ENCODE measurements at regions not wholly inside any gene's neighbourhood (a gene's known extent, or its start where the extent isn't known, plus 50 kb on each side); places are given as distances from the start of the nearest gene placed in this dataset.

GRCh38 chr7:156074084-156074483, 261.8 kb upstream of the SHH start:
- 71% methylated on average over 11 of the region's 11 CpGs for WGBS
- Histone ChIP-seq H3K4me1 (ENCODE audit: control insufficient read depth, insufficient read depth, low read length) (no peaks in the 10 kb centered on the region), H3K27ac (ENCODE audit: low read length) (no peak overlapping the region), H3K4me3 (ENCODE audit: low read length) (no peak overlapping the region), H3K27me3 (ENCODE audit: control insufficient read depth, insufficient read depth) (no peaks in the 10 kb centered on the region), H3K9me3 (ENCODE audit: control insufficient read depth, low read length) (no peaks in the 10 kb centered on the region)
- ATAC-seq (no peak), DNase-seq (no peak)
- intact Hi-C loops (cut with DNase I): no loop called here

DNA sequence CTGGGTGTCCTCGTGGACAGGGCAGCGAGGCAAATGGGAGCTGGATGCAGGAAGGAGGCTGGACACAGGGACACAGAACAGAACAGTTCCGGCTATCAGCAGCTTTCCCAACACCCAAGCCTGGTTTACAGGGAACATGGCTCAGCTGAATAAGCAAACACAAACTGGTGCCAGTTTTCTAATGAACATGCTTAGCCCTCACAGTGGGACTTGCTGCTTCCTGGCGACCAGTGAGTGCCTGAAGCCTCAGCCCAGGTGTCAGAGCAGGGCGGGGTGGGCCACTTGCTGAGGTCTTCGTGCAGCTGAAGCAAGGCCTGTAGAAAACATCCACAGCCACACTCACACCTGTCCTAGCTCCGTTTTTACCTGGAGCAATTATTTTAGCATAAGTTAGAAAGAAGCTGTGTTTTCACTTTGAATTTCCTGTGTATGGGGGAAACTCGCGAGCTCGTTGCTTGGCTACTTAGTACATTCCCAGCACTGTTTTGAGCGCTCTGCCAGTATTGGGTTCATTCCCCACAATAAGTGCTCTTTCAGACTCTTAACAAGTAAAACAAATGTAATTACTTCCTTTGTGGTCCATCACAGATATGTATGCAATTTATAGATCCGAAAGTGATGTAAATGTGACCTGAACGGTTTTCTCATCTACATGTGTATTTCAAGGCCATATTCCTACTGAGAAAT, 261.2 kb upstream of the SHH start:
- WGBS: 70% methylated on average over 13 of the region's 13 CpGs
- DNase-seq (no peak), ATAC-seq (no peak)
- H3K27me3 ChIP-seq (ENCODE audit: control insufficient read depth, insufficient read depth): no peaks in the 10 kb centered on the region
- no peak overlapping the region for H3K4me3 ChIP-seq (ENCODE audit: low read length)
- H3K4me1 ChIP-seq (ENCODE audit: control insufficient read depth, insufficient read depth, low read length): no peaks in the 10 kb centered on the region
- H3K9me3 ChIP-seq (ENCODE audit: control insufficient read depth, low read length): no peaks in the 10 kb centered on the region
- H3K27ac ChIP-seq (ENCODE audit: low read length): no peak overlapping the region
- intact Hi-C loops (cut with DNase I): no loop called here

DNA sequence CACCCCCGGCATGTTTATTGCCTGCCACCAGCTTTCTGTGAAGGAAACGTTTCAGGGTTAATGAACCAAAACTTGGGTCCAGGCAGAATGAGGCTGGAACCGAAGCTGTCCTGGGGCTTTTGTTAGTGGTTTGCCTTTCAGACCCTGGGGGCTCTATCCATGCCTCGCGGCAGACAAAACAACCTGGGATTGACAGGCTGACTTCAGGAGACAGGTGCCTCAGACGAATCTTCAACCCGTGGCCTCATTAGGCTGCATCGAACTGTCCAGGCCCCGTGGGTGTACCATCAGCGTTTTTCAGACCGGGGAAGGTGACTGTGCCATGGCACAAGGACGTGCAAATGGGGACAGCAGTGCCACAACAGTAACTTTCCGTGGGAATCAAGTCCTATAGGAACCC, 259.3 kb upstream of the SHH start:
- Histone ChIP-seq H3K4me1 (ENCODE audit: control insufficient read depth, insufficient read depth, low read length) (no peaks in the 10 kb centered on the region), H3K27me3 (ENCODE audit: control insufficient read depth, insufficient read depth) (no peaks in the 10 kb centered on the region), H3K27ac (ENCODE audit: low read length) (no peak overlapping the region), H3K9me3 (ENCODE audit: control insufficient read depth, low read length) (no peaks in the 10 kb centered on the region), H3K4me3 (ENCODE audit: low read length) (no peak overlapping the region)
- WGBS: 82% methylated on average over 13 of the region's 13 CpGs
- DNase-seq (no peak), ATAC-seq (no peak)
- intact Hi-C loops (cut with DNase I): no loop called here

GRCh38 chr7:156069891-156070290, 257.6 kb upstream of the SHH start:
- 88% methylated on average over 4 of the region's 4 CpGs for WGBS
- H3K27ac ChIP-seq (ENCODE audit: low read length): no peak overlapping the region
- H3K4me1 ChIP-seq (ENCODE audit: control insufficient read depth, insufficient read depth, low read length): no peaks in the 10 kb centered on the region
- no peak for ATAC-seq
- H3K4me3 ChIP-seq (ENCODE audit: low read length): no peak overlapping the region
- H3K9me3 ChIP-seq (ENCODE audit: control insufficient read depth, low read length): no peaks in the 10 kb centered on the region
- DNase-seq: no peak
- intact Hi-C loops (cut with DNase I): no loop called here
- H3K27me3 ChIP-seq (ENCODE audit: control insufficient read depth, insufficient read depth): no peaks in the 10 kb centered on the region

DNA sequence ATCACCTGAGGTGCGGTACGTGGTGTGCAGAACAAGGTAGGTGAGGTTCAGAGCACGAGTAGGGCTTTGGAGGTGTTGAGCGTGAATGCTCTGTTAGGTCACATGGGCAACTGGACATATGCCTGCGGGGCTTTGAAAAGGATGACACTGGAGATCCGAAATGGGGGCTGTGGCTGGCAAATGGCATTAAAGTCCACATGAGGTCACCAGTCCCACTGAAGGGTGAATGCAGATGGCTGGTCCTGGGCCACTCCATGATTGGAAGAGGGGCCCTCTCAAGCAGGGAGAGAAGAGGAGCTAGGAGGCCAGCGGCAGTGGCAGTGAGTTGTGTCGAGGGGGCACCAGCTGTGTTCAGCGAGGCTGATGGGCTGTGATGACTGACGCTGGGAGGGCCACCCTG, 254.9 kb upstream of the SHH start:
- Histone ChIP-seq H3K27ac (ENCODE audit: low read length) (no peak overlapping the region), H3K9me3 (ENCODE audit: control insufficient read depth, low read length) (no peaks in the 10 kb centered on the region), H3K4me1 (ENCODE audit: control insufficient read depth, insufficient read depth, low read length) (no peaks in the 10 kb centered on the region), H3K4me3 (ENCODE audit: low read length) (no peak overlapping the region), H3K27me3 (ENCODE audit: control insufficient read depth, insufficient read depth) (no peaks in the 10 kb centered on the region)
- intact Hi-C loops (cut with DNase I): no loop called here
- 88% methylated on average over 10 of the region's 10 CpGs for WGBS
- ATAC-seq (no peak), DNase-seq (no peak)

GRCh38 chr7:156065400-156065799, 253.1 kb upstream of the SHH start:
- Histone ChIP-seq H3K9me3 (ENCODE audit: control insufficient read depth, low read length) (no peaks in the 10 kb centered on the region), H3K27me3 (ENCODE audit: control insufficient read depth, insufficient read depth) (no peaks in the 10 kb centered on the region), H3K4me3 (ENCODE audit: low read length) (no peak overlapping the region), H3K27ac (ENCODE audit: low read length) (no peak overlapping the region), H3K4me1 (ENCODE audit: control insufficient read depth, insufficient read depth, low read length) (no peaks in the 10 kb centered on the region)
- ATAC-seq: no peak
- DNase-seq: no peak
- WGBS: 71% methylated on average over 3 of the region's 3 CpGs
- intact Hi-C loops (cut with DNase I): no loop called here

DNA sequence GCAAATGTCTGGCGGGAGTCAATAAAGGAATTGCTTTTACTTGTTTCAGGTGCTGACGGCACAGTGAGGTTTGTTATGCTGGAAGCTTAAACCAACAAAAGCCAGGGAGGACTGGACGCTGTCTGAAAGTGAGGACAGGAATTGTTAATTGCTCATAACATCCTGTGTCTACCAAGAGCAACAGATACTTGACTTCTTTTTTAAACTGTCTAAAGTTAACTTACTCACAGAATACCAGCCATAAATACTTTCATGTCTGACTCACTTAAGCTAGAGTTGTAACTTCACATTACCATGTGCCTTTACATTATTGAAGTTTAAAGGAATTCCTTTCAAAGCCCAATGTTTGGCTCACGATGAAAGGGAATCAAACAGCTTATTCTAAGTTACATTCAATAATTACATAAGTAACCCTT, 252.7 kb upstream of the SHH start:
- WGBS: 38% methylated on average over 4 of the region's 4 CpGs
- no peaks in the 10 kb centered on the region for H3K9me3 ChIP-seq (ENCODE audit: control insufficient read depth, low read length)
- H3K4me1 ChIP-seq (ENCODE audit: control insufficient read depth, insufficient read depth, low read length): no peaks in the 10 kb centered on the region

DNA sequence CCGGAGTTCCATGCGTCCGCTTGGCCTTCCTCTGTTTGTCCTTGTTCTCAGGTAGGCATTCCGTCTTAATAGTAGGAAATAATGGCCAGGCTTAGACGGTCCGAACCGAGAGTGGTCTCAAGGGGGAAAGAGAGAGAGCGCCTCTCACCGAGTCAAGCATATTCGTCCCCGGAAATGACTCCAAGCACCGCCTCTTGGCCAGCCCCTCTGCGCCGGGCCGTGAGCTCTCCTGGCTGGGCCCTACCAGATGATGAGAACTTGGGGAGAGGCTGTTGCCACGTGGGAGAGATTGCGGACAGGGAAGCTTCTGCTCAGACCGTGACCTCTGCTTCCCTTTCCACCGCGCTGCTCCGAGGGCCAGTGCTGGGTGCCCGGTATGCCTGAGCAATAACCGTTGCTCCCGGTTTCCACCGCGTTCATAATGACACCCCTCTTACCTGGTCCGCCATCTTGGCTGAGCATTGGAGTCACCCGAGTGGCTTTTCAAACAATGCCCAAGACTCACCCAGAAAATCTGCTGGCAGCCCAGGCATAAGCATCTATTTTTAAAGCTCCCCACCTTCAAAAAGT, 251.1 kb upstream of the SHH start:
- Histone ChIP-seq H3K27ac (ENCODE audit: low read length) (no peak overlapping the region), H3K9me3 (ENCODE audit: control insufficient read depth, low read length) (no peaks in the 10 kb centered on the region), H3K27me3 (ENCODE audit: control insufficient read depth, insufficient read depth) (no peaks in the 10 kb centered on the region), H3K4me3 (ENCODE audit: low read length) (no peak overlapping the region), H3K4me1 (ENCODE audit: control insufficient read depth, insufficient read depth, low read length) (no peaks in the 10 kb centered on the region)
- 90% methylated on average over 28 of the region's 28 CpGs for WGBS
- no peak for DNase-seq
- intact Hi-C loops (cut with DNase I): no loop called here
- ATAC-seq: no peak

More for the DNA sequence above, 252.7 kb upstream of the SHH start:
- no peak for ATAC-seq
- Histone ChIP-seq H3K27ac (ENCODE audit: low read length) (no peak overlapping the region), H3K4me3 (ENCODE audit: low read length) (no peak overlapping the region), H3K27me3 (ENCODE audit: control insufficient read depth, insufficient read depth) (no peaks in the 10 kb centered on the region)
- no peak for DNase-seq
- intact Hi-C loops (cut with DNase I): no loop called here

DNA sequence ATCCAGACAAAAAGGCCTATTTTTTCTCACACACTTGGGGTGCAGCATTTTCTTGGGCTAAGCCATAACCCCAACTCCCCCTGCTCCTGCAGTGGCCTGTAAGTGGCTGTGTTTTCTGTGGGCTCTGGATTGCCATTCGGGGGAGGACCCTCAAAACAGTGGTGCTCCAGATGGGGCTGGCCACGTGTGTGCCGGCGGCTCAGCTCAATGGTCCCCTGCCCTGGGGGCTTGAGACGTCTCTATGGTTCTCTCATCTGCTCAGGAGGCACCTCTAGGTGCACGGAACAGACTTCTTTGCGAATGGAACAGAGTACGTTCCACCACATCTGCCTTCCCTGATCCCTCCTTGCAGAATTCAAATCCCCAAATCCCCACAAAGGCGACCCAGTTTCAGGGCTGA, 250.0 kb upstream of the SHH start:
- Histone ChIP-seq H3K9me3 (ENCODE audit: control insufficient read depth, low read length) (no peaks in the 10 kb centered on the region), H3K27ac (ENCODE audit: low read length) (no peak overlapping the region), H3K27me3 (ENCODE audit: control insufficient read depth, insufficient read depth) (no peaks in the 10 kb centered on the region), H3K4me3 (ENCODE audit: low read length) (no peak overlapping the region), H3K4me1 (ENCODE audit: control insufficient read depth, insufficient read depth, low read length) (no peaks in the 10 kb centered on the region)
- DNase-seq: no peak
- ATAC-seq: no peak
- WGBS: 88% methylated on average over 9 of the region's 9 CpGs
- intact Hi-C loops (cut with DNase I): no loop called here

GRCh38 chr7:156061689-156062255, 249.5 kb upstream of the SHH start:
- Histone ChIP-seq H3K4me1 (ENCODE audit: control insufficient read depth, insufficient read depth, low read length) (no peaks in the 10 kb centered on the region), H3K4me3 (ENCODE audit: low read length) (no peak overlapping the region), H3K9me3 (ENCODE audit: control insufficient read depth, low read length) (no peaks in the 10 kb centered on the region), H3K27me3 (ENCODE audit: control insufficient read depth, insufficient read depth) (no peaks in the 10 kb centered on the region), H3K27ac (ENCODE audit: low read length) (no peak overlapping the region)
- no peak for ATAC-seq
- intact Hi-C loops (cut with DNase I): no loop called here
- 88% methylated on average over 11 of the region's 11 CpGs for WGBS
- no peak for DNase-seq

DNA sequence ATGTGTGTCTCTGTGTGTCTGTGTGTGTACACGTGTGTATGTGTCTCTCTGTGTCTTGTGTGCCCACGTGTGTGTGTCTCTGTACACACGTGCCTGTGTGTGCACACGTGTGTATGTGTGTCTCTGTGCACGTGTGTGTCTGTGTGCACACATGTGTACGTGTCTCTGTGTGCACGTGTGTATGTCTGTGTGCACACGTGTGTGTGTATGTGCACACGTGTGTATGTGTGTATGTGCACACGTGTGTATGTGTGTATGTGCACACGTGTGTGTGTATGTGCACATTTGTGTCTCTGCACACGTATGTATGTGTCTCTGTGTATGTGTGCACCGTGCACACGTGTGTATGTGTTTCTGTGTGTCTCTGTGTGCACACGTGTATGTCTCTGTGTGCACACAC, 248.7 kb upstream of the SHH start:
- H3K4me1 ChIP-seq (ENCODE audit: control insufficient read depth, insufficient read depth, low read length): no peaks in the 10 kb centered on the region
- DNase-seq: no peak
- no peaks in the 10 kb centered on the region for H3K27me3 ChIP-seq (ENCODE audit: control insufficient read depth, insufficient read depth)

More for the DNA sequence above, 248.7 kb upstream of the SHH start:
- WGBS: 83% methylated on average over 15 of the region's 15 CpGs
- intact Hi-C loops (cut with DNase I): no loop called here
- no peak for ATAC-seq
- Histone ChIP-seq H3K4me3 (ENCODE audit: low read length) (no peak overlapping the region), H3K27ac (ENCODE audit: low read length) (no peak overlapping the region), H3K9me3 (ENCODE audit: control insufficient read depth, low read length) (no peaks in the 10 kb centered on the region)
